22Rv1 (cell line): ENCODE measurements at regions not wholly inside any gene's neighbourhood (a gene's known extent, or its start where the extent isn't known, plus 50 kb on each side); places are given as distances from the start of the nearest gene placed in this dataset.
A peak's percentile ranks its signal among the peaks of the same experiment; 100 is the strongest.

ENCODE experiments used
- ZFX ChIP-seq: fragments of 450-650 bp; IDR thresholded peaks from 2 replicates; pipeline ENCODE4 v1.6.1; 2017; ENCODE audit warnings: antibody characterized with exemption, borderline replicate concordance
- TF ChIP-seq, protein P1 (sequence below): fragments of 450-650 bp; IDR thresholded peaks from 2 replicates; pipeline ENCODE4 v1.5.1; 2017; ENCODE audit warnings: mild to moderate bottlenecking

DNA sequence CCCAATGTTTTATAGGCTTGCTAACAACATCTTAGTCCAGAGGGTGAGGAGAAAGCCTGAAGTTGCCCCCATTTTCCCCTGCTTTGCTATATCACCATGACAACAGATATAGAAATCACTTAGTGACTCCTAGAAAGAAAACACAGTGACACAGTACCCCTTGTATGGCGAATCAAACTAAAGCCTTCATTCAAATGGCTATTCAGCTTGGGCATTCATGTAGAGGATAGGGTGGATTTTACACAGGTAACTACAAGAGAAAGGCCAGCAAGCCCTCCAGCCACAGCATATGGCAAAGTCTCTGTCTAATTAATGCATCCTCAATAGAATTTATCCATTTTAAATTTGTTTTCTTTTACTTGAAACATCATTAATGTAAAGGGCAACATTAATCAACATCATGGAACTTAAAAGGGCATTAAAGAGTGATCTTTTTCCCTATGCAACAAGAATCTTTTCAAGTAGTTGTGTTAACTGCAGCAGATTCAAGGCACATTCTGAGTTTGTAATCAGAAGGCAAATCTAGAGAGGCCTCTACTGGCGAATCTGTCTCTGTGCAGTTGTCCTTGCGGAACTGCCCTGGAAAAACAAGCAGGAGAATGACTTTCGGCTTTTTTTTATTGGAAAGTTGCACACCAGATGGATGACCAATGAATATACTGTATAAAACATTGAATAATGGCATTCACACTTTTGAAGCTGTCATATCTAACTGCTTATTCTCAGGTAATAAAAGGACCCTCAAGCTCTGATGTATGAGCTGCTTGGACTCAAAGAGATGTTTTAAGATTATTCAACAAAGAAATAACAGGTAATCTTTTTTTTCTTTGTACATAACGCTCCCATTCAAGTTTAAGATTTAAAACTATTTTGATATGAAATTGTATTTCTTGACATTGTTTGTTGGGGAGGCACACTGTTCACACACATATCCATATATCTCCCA, 621.7 kb upstream of the AGTR1 start:
- TF ChIP-seq, protein P1, sequence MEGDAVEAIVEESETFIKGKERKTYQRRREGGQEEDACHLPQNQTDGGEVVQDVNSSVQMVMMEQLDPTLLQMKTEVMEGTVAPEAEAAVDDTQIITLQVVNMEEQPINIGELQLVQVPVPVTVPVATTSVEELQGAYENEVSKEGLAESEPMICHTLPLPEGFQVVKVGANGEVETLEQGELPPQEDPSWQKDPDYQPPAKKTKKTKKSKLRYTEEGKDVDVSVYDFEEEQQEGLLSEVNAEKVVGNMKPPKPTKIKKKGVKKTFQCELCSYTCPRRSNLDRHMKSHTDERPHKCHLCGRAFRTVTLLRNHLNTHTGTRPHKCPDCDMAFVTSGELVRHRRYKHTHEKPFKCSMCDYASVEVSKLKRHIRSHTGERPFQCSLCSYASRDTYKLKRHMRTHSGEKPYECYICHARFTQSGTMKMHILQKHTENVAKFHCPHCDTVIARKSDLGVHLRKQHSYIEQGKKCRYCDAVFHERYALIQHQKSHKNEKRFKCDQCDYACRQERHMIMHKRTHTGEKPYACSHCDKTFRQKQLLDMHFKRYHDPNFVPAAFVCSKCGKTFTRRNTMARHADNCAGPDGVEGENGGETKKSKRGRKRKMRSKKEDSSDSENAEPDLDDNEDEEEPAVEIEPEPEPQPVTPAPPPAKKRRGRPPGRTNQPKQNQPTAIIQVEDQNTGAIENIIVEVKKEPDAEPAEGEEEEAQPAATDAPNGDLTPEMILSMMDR: peak; percentile 86
- no peak for TF ChIP-seq ZFX
